HG03520 (cell line): ENCODE measurements at regions not wholly inside any gene's neighbourhood (a gene's known extent, or its start where the extent isn't known, plus 50 kb on each side); places are given as distances from the start of the nearest gene placed in this dataset.
"Not testable (repeated sequence)": the region's sequence is repeated elsewhere in the genome, so short reads cannot be mapped to it uniquely, and the experiment has no call there.

Experiments used
- ATAC-seq: cut with Tn5 transposase; IDR thresholded peaks from one replicate; pipeline ENCODE4 v1.9.1; 2021; ENCODE audit warnings: mild to moderate bottlenecking, moderate library complexity; ENCODE audit not compliant: unreplicated experiment

DNA sequence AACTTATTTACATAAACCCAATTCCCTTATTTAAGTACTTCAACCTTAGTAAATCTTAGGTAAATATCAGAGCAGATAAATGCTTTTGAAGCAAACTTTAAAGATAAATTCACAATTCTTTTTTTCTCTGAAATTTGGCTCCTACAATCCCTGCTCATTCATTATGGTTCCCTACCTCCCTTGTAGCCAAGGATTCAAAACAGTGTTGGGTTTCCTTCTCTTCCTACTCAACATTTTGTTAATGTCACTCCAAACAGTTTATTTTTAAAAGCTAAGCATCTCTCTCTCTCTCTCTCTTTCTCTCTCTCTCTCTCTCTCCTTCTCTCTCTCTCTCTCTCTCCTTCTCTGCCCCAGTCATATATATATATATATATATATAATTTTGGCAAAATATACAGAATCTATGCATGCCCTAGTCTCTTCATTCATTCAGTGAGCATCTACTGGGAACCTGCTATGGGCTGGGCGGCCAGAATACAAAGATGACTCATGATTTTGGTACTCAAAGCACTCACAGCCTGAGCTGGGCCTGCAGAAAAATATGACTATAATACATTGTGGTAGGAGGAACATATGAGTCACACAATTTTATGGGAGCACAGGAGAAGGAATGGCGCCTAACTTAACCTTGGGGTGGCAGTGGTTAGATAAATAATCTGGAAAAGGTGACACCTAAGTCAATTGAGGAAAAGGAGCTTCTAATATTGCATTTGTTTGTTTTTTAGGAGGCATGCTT is 123.7 kb upstream of the DHRS4 start:
- ATAC-seq: no peak

GRCh38 chr14:23831596-23831995 is 122.0 kb upstream of the DHRS4 start:
- no peak for ATAC-seq

DNA sequence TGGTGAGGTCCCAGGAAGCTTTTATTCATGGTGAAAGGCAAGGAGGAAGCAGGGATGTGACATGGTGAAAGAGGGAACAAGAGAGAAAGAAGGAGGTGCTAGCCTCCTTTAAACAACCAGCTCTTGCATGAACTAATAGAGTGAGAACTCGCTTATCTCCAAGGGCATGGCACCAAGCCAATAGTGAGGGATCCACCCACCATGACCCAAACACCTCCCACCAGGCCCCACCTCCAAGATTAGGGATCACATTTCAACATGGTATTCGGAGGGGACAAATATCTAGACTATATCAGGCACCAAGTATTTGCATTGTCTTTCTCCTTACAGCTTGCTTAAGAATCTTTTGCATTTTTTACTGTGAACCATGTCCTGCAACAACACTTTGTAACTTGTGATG is 91.9 kb upstream of the DHRS4 start:
- no peak for ATAC-seq

DNA sequence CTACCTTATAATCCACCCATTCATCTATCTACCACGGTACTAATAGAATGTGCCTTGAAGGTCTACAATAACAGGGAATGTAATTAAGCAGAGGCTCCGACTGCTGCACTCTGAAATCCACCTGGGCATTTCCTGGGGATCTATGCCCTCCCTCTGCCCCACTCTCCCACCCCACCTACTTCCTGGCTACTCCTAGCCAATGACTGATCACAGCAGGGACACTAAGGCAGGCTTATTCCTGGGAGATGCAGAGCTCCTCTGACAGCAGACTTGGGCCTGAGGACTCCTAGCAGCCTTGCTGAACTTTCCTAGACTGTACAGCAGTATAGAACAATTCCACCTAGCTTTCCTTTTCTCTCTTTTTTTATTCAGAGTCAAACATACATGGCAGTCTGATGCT is 91.1 kb upstream of the DHRS4 start:
- ATAC-seq: no peak

DNA sequence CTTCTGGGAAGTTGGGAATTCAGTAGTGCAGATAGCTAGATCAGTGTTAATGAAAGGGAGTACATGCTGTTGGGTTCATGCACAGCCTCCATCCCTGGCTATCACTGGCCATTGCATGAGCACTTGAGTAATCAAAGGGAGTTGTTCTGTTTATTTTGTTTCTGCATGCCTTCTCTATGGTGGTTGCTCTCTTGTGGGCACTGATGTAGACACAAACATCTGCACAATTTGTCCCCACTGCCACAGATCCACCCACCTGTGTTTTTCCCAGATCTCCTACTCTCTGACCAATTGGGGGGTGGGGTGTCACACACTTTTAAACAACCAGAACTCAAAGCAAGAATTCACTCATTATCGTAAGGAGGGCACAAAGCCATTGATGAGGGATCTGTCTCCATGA is 89.7 kb upstream of the DHRS4 start:
- no peak for ATAC-seq

DNA sequence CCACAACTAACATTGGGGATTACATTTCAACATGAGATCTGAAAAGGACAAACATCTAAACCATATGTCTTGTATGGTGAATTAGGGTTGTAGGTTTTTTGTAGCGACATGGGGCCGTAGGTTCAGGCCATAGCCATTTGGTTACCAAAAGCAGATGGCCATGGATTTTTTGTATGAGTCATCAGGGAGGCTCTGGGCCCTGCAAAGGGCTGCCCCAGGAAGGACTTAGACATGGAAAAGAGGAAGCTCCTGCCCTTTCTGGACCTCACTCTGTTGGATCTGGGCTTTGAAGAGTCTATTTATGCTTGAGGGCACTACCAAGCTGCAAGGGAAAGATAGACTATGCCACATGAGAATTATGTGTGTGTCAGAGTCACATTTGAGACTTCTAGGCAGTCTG is 89.3 kb upstream of the DHRS4 start:
- no peak for ATAC-seq

DNA sequence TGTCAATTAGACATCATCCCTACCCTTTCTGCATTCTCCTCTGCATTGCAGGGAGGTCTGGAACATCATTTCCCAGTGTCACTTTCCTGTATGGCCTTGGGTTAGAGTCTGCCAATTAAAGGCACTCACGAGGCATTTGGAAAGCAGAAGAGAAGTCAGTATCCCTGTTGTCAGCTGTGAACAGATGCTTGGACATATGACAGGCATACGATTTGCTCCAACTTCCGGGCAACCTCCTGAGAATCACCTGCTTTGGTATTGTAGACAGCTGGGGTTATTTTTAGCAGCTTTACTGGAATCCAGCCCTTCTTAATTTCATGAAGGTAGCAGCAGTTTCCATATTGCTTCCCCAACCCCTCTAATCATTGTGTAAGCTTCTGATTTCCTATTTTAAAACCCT is 88.7 kb upstream of the DHRS4 start:
- no peak for ATAC-seq

GRCh38 chr14:23865502-23865901 is 88.1 kb upstream of the DHRS4 start:
- no peak for ATAC-seq

DNA sequence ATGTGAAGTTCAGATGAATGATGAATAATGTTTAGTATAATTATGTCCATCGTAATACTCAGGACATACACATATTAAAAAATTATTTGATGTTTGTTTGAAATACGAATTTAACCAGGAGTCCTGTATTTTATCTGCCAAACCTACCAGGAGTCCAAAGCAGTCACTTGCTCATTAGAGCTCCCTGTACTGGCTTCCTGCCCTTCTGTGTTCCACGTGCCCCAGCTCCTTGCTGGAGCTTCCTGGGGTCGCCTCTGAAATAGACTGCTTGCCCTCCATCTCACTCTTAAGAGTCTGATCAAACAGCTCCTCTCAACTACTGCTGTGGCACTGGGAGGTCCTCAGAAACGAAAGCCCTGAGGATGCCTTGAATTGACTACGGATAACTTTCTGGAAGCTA is 87.3 kb upstream of the DHRS4 start:
- no peak for ATAC-seq

DNA sequence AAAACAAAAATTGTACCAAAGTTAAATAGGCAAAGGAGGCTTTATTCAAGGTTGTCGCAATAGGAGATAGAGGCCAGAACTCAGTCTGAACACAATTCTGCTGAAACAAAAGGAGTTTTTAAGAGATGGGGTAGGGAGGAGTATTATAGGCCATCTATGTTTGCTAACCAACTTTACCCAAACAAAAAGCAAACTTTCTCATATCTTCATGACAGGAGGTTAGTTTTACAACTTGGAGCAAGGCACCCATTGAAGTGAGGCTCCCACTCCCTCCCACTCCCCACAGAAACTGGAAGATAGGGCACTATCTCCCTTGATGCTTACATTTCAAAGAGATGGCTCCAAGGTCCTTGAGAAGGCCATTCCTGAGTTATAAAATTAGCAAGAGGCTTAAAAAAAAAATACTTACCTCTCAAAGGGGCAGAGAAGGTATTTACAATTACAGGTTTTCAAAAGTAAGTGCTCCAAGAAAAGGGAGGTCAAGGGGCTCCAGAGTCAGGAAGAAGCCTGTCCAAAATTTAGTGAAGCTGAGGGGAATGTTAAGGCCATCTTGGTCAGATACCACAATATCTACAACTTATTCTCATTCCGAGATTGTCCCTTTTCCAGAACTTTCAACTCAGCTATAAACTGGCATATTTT is 84.4 kb upstream of the DHRS4 start:
- ATAC-seq: no peak

- no peak for ATAC-seq
Observed at GRCh38 chr14:23876160-23876750, 77.3 kb upstream of the DHRS4 start.

- ATAC-seq: peak; percentile 39
Observed at GRCh38 chr14:23877111-23877510, 76.5 kb upstream of the DHRS4 start.

GRCh38 chr14:23877538-23878180 is 75.9 kb upstream of the DHRS4 start:
- ATAC-seq: peak; percentile 77

GRCh38 chr14:23881282-23881681 is 72.3 kb upstream of the DHRS4 start:
- no peak for ATAC-seq

- no peak for ATAC-seq
Observed at GRCh38 chr14:23883684-23884540, 69.7 kb upstream of the DHRS4 start.

DNA sequence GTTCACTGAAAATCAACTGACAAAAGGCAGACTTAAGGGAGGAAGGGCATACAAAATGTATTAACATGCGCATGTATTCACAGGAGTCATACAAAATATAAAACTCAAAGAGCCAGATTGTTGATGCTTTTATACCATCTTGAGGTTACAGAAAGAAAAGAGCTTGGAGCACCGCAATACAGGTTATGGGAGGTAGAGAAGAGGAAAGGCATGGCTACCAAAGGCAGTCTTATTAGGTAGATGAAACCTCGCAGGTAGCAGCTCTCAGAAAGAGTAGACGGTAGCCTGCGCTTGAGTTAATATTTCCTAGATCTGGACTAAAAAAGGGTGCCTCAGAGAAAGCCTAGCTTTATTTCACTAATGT is 69.0 kb upstream of the DHRS4 start:
- no peak for ATAC-seq

DNA sequence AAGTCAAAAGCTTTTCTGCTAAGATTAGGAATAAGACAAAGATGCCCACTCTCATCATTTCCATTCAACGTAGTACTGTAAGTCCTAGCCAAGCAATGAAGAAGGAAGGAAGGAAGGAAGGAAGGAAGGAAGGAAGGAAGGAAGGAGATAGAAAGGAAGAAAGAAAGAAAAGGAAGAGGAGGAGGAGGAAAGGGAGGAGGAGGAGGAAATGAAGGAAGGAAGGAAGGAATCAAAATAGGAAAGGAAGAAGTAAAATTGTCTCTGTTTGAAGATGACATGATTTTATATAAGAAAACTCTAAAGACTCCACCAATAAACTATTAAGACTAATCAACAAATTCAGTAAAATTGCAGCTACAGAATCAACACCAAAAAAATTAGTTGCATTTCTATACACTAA is 66.0 kb upstream of the DHRS4 start:
- ATAC-seq: no peak

DNA sequence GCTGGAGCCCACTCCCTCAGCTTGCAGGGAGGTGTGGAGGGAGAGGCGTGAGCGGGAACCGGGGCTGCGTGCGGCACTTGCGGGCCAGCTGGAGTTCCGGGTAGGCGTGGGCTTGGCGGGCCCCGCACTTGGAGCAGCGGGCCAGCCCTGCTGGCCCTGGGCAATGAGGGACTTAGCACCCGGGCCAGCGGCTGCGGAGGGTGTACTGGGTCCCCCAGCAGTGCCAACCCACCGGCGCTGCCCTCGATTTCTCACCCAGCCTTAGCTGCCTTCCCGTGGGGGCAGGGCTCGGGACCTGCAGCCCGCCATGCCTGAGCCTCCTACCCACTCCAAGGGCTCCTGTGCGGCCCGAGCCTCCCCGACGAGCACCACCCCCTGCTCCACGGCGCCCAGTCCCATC is 61.9 kb upstream of the DHRS4 start:
- ATAC-seq: not testable (repeated sequence)

DNA sequence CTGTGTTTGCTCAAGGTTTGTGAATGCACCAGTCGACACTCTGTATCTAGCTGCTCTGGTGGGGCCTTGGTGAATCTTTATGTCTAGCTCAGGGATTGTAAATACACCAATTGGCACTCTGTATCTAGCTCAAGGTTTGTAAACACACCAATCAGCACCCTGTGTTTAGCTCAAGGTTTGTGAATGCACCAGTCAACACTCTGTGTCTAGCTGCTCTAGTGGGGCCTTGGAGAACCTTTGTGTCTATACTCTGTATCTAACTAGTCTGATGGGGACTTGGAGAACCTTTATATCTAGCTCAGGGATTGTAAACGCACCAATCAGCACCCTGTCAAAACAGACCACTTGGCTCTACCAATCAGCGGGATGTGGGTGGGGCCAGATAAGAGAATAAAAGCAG is 61.3 kb upstream of the DHRS4 start:
- ATAC-seq: not testable (repeated sequence)

DNA sequence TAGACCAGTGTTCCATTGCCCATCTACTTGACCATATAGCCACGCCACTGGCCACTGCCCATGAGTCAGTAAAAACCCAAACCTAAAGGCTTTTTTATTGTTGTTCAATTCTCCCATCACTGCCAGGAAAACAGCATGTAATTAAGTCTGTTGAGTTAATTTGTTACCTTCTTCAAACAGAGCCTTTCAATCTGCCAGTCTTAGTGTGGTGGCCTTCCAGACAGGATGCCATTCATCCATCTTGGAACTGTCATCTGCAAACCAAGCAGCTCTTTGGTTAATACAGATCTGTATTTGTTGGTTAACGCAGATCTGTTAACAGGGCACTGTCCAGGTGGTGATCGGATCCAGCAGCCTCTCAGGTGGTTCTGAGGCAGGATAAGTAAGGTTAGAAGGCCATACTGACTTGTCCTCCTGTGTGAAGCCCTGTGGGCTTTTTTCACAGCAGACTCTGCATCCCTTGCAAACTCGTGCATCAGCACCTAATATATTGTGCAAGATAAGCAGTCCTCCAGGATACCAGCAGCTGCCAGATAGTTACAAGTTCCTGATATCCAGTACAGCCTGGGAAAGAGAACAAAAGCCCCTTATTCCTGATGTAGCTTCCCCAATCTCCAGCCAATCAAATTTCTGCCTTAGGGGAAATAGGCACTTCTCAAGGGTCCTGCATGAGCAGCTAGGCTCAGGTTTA is 59.1 kb upstream of the DHRS4 start:
- no peak for ATAC-seq

- ATAC-seq: no peak
Observed at GRCh38 chr14:23895053-23895419, 58.5 kb upstream of the DHRS4 start.
